GM23248 (cell line): ENCODE measurements at regions not wholly inside any gene's neighbourhood (a gene's known extent, or its start where the extent isn't known, plus 50 kb on each side); places are given as distances from the start of the nearest gene placed in this dataset.
"Not testable (repeated sequence)": the region's sequence is repeated elsewhere in the genome, so short reads cannot be mapped to it uniquely, and the experiment has no call there.

ENCODE experiments used
- EZH2 ChIP-seq: fragments of 200-600 bp; sonication (generic); IDR thresholded peaks from 2 replicates; pipeline ENCODE4 v1.6.1; 2018; ENCODE audit warnings: antibody characterized with exemption, mild to moderate bottlenecking; ENCODE audit not compliant: insufficient read depth, poor library complexity, severe bottlenecking
- EZH2phosphoT487 ChIP-seq: fragments of 200-600 bp; sonication (generic); IDR thresholded peaks from 2 replicates; pipeline ENCODE4 v1.6.1; 2018; ENCODE audit warnings: antibody characterized with exemption, moderate library complexity, mild to moderate bottlenecking, low read depth; ENCODE audit not compliant: insufficient read depth

DNA sequence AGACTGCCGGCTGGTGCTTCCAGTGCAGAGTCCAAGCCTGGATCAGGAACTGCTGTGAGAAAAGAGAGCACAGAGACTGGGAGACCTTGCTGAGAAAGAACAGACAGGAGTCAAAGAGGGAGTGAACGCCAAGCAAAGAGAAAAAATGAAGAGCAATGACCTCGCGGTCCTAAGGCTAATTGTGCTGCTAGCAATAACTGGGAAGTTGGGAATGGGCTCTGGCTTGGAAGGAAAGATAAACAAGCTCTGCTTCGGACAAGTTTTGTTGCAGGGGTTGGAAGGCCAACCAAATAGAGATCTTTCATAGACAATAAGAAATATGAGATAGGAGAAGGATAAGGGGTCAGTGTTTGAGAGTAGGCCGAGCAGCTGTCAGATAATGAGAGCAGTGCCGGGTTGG is 99.4 kb downstream of the TRIM43 start:
- not testable (repeated sequence) for TF ChIP-seq EZH2, EZH2phosphoT487
